Ovary (tissue), 3 donors: ENCODE measurements at regions not wholly inside any gene's neighbourhood (a gene's known extent, or its start where the extent isn't known, plus 50 kb on each side); places are given as distances from the start of the nearest gene placed in this dataset.

Experiments used
- EP300 ChIP-seq: sonication (generic); formaldehyde crosslinking; IDR thresholded peaks from one replicate; pipeline ENCODE4 v1.6.1; 2017; ENCODE audit warnings: antibody characterized with exemption
- POLR2A ChIP-seq: fragments of 450-650 bp; IDR thresholded peaks from one replicate; pipeline ENCODE4 v1.6.1; 2017; ENCODE audit warnings: antibody characterized with exemption, mild to moderate bottlenecking, moderate library complexity
- TF ChIP-seq, protein P1 (sequence below), 3 donors: fragments of 450-650 bp in 2 of 3; fragments of 200-600 bp in 1 of 3; IDR thresholded peaks; one replicate each; pipeline versions ENCODE4 v1.5.1 to v1.8.0; 2016 to 2022; ENCODE audit warnings: antibody characterized with exemption in 3 of 3, mild to moderate bottlenecking in 1 of 3
- donor health status: DM: no; HTN: no; CAD: no.

- TF ChIP-seq, protein P1, sequence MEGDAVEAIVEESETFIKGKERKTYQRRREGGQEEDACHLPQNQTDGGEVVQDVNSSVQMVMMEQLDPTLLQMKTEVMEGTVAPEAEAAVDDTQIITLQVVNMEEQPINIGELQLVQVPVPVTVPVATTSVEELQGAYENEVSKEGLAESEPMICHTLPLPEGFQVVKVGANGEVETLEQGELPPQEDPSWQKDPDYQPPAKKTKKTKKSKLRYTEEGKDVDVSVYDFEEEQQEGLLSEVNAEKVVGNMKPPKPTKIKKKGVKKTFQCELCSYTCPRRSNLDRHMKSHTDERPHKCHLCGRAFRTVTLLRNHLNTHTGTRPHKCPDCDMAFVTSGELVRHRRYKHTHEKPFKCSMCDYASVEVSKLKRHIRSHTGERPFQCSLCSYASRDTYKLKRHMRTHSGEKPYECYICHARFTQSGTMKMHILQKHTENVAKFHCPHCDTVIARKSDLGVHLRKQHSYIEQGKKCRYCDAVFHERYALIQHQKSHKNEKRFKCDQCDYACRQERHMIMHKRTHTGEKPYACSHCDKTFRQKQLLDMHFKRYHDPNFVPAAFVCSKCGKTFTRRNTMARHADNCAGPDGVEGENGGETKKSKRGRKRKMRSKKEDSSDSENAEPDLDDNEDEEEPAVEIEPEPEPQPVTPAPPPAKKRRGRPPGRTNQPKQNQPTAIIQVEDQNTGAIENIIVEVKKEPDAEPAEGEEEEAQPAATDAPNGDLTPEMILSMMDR (IDR thresholded peaks at IDR 0.05): no peak
- TF ChIP-seq POLR2A (no peak), EP300 (no peak)
Observed at GRCh38 chr2:5372141-5372540, 320.0 kb upstream of the SOX11 start.
